HG03108 (cell line): ENCODE measurements at regions not wholly inside any gene's neighbourhood (a gene's known extent, or its start where the extent isn't known, plus 50 kb on each side); places are given as distances from the start of the nearest gene placed in this dataset.
"Not testable (repeated sequence)": the region's sequence is repeated elsewhere in the genome, so short reads cannot be mapped to it uniquely, and the experiment has no call there.

Experiments used
- ATAC-seq: cut with Tn5 transposase; IDR thresholded peaks from one replicate; pipeline ENCODE4 v1.9.1; 2021; ENCODE audit warnings: moderate library complexity; ENCODE audit not compliant: unreplicated experiment

GRCh38 chr3:159339131-159339530, 537.3 kb downstream of the MFSD1 start:
- ATAC-seq = no peak

- ATAC-seq = no peak
Observed at GRCh38 chr3:159340877-159341500, 539.1 kb downstream of the MFSD1 start.

GRCh38 chr3:159346271-159346903, 544.5 kb downstream of the MFSD1 start:
- no peak for ATAC-seq

- no peak for ATAC-seq
Observed at GRCh38 chr3:159348431-159348830, 546.6 kb downstream of the MFSD1 start.

- ATAC-seq = no peak
Observed at GRCh38 chr3:159356606-159357005, 554.8 kb downstream of the MFSD1 start.

GRCh38 chr3:159364511-159364910, 562.7 kb downstream of the MFSD1 start:
- no peak for ATAC-seq

GRCh38 chr3:159366476-159366875, 564.6 kb downstream of the MFSD1 start:
- ATAC-seq = no peak

GRCh38 chr3:159371961-159372360, 570.1 kb downstream of the MFSD1 start:
- no peak for ATAC-seq

- no peak for ATAC-seq
Observed at GRCh38 chr3:159378396-159379194, 576.7 kb downstream of the MFSD1 start.

GRCh38 chr3:159380891-159381290, 579.0 kb downstream of the MFSD1 start:
- no peak for ATAC-seq

- no peak for ATAC-seq
Observed at GRCh38 chr3:159390656-159391212, 588.9 kb downstream of the MFSD1 start.

GRCh38 chr3:159397683-159398082, 591.0 kb upstream of the IL12A start:
- not testable (repeated sequence) for ATAC-seq

GRCh38 chr3:159401069-159401468, 587.6 kb upstream of the IL12A start:
- ATAC-seq = no peak

- not testable (repeated sequence) for ATAC-seq
Observed at GRCh38 chr3:159409711-159410110, 578.9 kb upstream of the IL12A start.

- ATAC-seq = no peak
Observed at GRCh38 chr3:159413319-159413718, 575.3 kb upstream of the IL12A start.

GRCh38 chr3:159416856-159417255, 571.8 kb upstream of the IL12A start:
- no peak for ATAC-seq

GRCh38 chr3:159417761-159418160, 570.9 kb upstream of the IL12A start:
- no peak for ATAC-seq

GRCh38 chr3:159418571-159419526, 569.8 kb upstream of the IL12A start:
- no peak for ATAC-seq

GRCh38 chr3:159429702-159430101, 558.9 kb upstream of the IL12A start:
- no peak for ATAC-seq

GRCh38 chr3:159432682-159433340, 555.8 kb upstream of the IL12A start:
- ATAC-seq = no peak
